Psoas muscle (tissue), 7 donors: ENCODE measurements at regions not wholly inside any gene's neighbourhood (a gene's known extent, or its start where the extent isn't known, plus 50 kb on each side); places are given as distances from the start of the nearest gene placed in this dataset.

Experiments used
- ATAC-seq, 4 donors: fragments of 200-7000 bp; cut with Tn5 transposase; one replicate each; pipeline ENCODE4 v1.9.1; 2020; ENCODE audit warnings: moderate library complexity in 3 of 4, mild to moderate bottlenecking in 2 of 4
- DNase-seq, 2 donors: peaks; one replicate each; pipeline ENCODE4 v3.0.0-alpha.2; 2020
- H3K27ac ChIP-seq: fragments of 200-600 bp; one replicate; pipeline ENCODE4 v1.8.0; 2022
- H3K27me3 ChIP-seq, 3 donors: fragments of 200-600 bp in 1 of 3; one replicate each; pipeline versions ENCODE4 v1.6.1 to v1.8.0; 2013 to 2022; ENCODE audit warnings: low read length in 2 of 3, mild to moderate bottlenecking in 2 of 3, moderate library complexity in 1 of 3; ENCODE audit not compliant: insufficient read depth in 3 of 3
- H3K36me3 ChIP-seq, 2 donors: fragments of 200-600 bp in 1 of 2; one replicate each; pipeline versions ENCODE4 v1.6.1 to v1.8.0; 2013 to 2022; ENCODE audit warnings: low read depth in 1 of 2, mild to moderate bottlenecking in 1 of 2, moderate library complexity in 1 of 2; ENCODE audit not compliant: insufficient read depth in 1 of 2
- H3K4me1 ChIP-seq: fragments of 200-600 bp; one replicate; pipeline ENCODE4 v1.8.0; 2022
- H3K4me3 ChIP-seq: fragments of 200-600 bp; one replicate; pipeline ENCODE4 v1.8.0; 2022; ENCODE audit warnings: mild to moderate bottlenecking
- H3K9me3 ChIP-seq: fragments of 200-600 bp; one replicate; pipeline ENCODE4 v1.8.0; 2022
- CTCF ChIP-seq: fragments of 200-600 bp; IDR thresholded peaks from one replicate; pipeline ENCODE4 v1.8.0; 2022; ENCODE audit warnings: antibody characterized with exemption
- WGBS, 3 donors: extraction: QIAGEN DNeasy Blood & Tissue Kit; methylation state at CpG; one replicate each; pipeline versions ENCODE4 v1.1.6 to v1.1.7; 2013; 5-methylcytosine and 5-hydroxymethylcytosine counted together
- intact Hi-C, 2 donors: fragments of 100-400 bp; cut with DNase I; formaldehyde crosslinking; loops; one replicate each; pipeline versions ENCODE4 v1.11.0 to v1.14.2; 2022
- donor health status: healthy with polysubstance abuse.
- donor health status: DM: no; HTN: no; CAD: no; lungs with moderate emphysema.
- donor health status: Bipolar disorder and iron deficiency.
- donor health status: healthy.
- donor health status: DM: yes; HTN: yes; CAD: no.
- donor health status: DM: no; HTN: no; CAD: no.
- donor health status: DM: yes; HTN: yes; CAD: no.

- Histone ChIP-seq H3K27me3 (no peaks in the 10 kb centered on the region), H3K36me3 (no peaks in the 10 kb centered on the region), H3K9me3 (no peaks in the 10 kb centered on the region), H3K4me3 (no peak overlapping the region), H3K27ac (no peak overlapping the region), H3K4me1 (peaks cover 18% of the 10 kb centered on the region)
- ATAC-seq, result no peak
- intact Hi-C loops, result no loop called here
- TF ChIP-seq CTCF, result no peak
- DNase-seq, result no peak
- 19 to 28% (median 20%) methylated on average over 3 of the region's 3 CpGs for WGBS, 3 donors
These were observed 262.4 kb downstream of the PTPRC start for GRCh38 chr1:198901266-198901665.

GRCh38 chr1:198902655-198903054, 263.8 kb downstream of the PTPRC start:
- WGBS, 3 donors, result 53 to 54% (median 53%) methylated on average over 5 of the region's 5 CpGs
- ATAC-seq (peak in 3 of 4 donors; percentile 30 to 57 (median 44)), DNase-seq (no peak)
- Histone ChIP-seq H3K4me3 (no peak overlapping the region), H3K27ac (no peak overlapping the region), H3K27me3 (no peaks in the 10 kb centered on the region), H3K9me3 (no peaks in the 10 kb centered on the region), H3K4me1 (peaks cover 18% of the 10 kb centered on the region), H3K36me3 (no peaks in the 10 kb centered on the region)
- TF ChIP-seq CTCF, result no peak
- intact Hi-C loops, result no loop called here

- no peak overlapping the region for H3K27ac ChIP-seq
- DNase-seq, result no peak
- intact Hi-C loops, result no loop called here
- H3K4me1 ChIP-seq, result peaks cover 18% of the 10 kb centered on the region
- H3K9me3 ChIP-seq, result no peaks in the 10 kb centered on the region
- no peak overlapping the region for H3K4me3 ChIP-seq
- no peak for TF ChIP-seq CTCF
- no peak for ATAC-seq
- no peaks in the 10 kb centered on the region for H3K27me3 ChIP-seq
- no peaks in the 10 kb centered on the region for H3K36me3 ChIP-seq
- WGBS, 3 donors, result 17 to 26% (median 21%) methylated on average over 3 of the region's 3 CpGs
These were observed 264.4 kb downstream of the PTPRC start for GRCh38 chr1:198903203-198903602.

- H3K27me3 ChIP-seq, result no peaks in the 10 kb centered on the region
- no peaks in the 10 kb centered on the region for H3K9me3 ChIP-seq
- no peak for TF ChIP-seq CTCF
- ATAC-seq (no peak), DNase-seq (no peak)
- 45 to 56% (median 50%) methylated on average over 3 of the region's 3 CpGs for WGBS, 3 donors
- H3K4me1 ChIP-seq, result peaks cover 18% of the 10 kb centered on the region
- intact Hi-C loops, result no loop called here
- H3K27ac ChIP-seq, result no peak overlapping the region
- no peak overlapping the region for H3K4me3 ChIP-seq
- H3K36me3 ChIP-seq, result no peaks in the 10 kb centered on the region
These were observed 264.8 kb downstream of the PTPRC start for GRCh38 chr1:198903621-198904020.

GRCh38 chr1:198904321-198904720, 265.5 kb downstream of the PTPRC start:
- no peak for TF ChIP-seq CTCF
- no peak overlapping the region for H3K4me3 ChIP-seq
- peaks cover 18% of the 10 kb centered on the region for H3K4me1 ChIP-seq
- H3K27me3 ChIP-seq, result no peaks in the 10 kb centered on the region
- DNase-seq (no peak), ATAC-seq (no peak)
- no peaks in the 10 kb centered on the region for H3K36me3 ChIP-seq
- intact Hi-C loops, result no loop called here
- H3K9me3 ChIP-seq, result no peaks in the 10 kb centered on the region
- WGBS, 3 donors, result 72 to 78% (median 76%) methylated on average over 2 of the region's 2 CpGs
- H3K27ac ChIP-seq, result no peak overlapping the region
